ENCODE measurements at regions not wholly inside any gene's neighbourhood (a gene's known extent, or its start where the extent isn't known, plus 50 kb on each side); places are given as distances from the start of the nearest gene placed in this dataset.

GRCh38 chr7:132683896-132684690, 107.8 kb upstream of the PLXNA4 start:
- no peak for TF ChIP-seq EP300 (IDR thresholded peaks at IDR 0.05)
- TF ChIP-seq CTCF (IDR thresholded peaks at IDR 0.05), result no peak
- TF ChIP-seq POLR2AphosphoS5 (IDR thresholded peaks at IDR 0.05), result no peak

Data from upper lobe of left lung (tissue), 4 donors.